Breast epithelium (tissue), 3 donors: ENCODE measurements at regions not wholly inside any gene's neighbourhood (a gene's known extent, or its start where the extent isn't known, plus 50 kb on each side); places are given as distances from the start of the nearest gene placed in this dataset.

Experiments
- CTCF ChIP-seq, 3 donors: fragments of 450-650 bp; IDR thresholded peaks; one replicate each; pipeline ENCODE4 v1.5.1; 2016 to 2017; ENCODE audit warnings: antibody characterized with exemption in 3 of 3, mild to moderate bottlenecking in 3 of 3, moderate library complexity in 3 of 3
- POLR2A ChIP-seq: fragments of 450-650 bp; IDR thresholded peaks from one replicate; pipeline ENCODE4 v1.6.1; 2016; ENCODE audit warnings: antibody characterized with exemption, mild to moderate bottlenecking, moderate library complexity
- POLR2AphosphoS5 ChIP-seq, 3 donors: sonication (generic); formaldehyde crosslinking; IDR thresholded peaks; one replicate each; pipeline ENCODE4 v1.6.1; 2017; ENCODE audit warnings: antibody characterized with exemption in 3 of 3

- TF ChIP-seq CTCF (IDR thresholded peaks at IDR 0.05) (no peak), POLR2A (no peak), POLR2AphosphoS5 (IDR thresholded peaks at IDR 0.05) (no peak)
These were observed 53.3 kb upstream of the SORCS3 start for GRCh38 chr10:104587751-104588150.
